HG03432 (cell line): ENCODE measurements at regions not wholly inside any gene's neighbourhood (a gene's known extent, or its start where the extent isn't known, plus 50 kb on each side); places are given as distances from the start of the nearest gene placed in this dataset.
"Not testable (repeated sequence)": the region's sequence is repeated elsewhere in the genome, so short reads cannot be mapped to it uniquely, and the experiment has no call there.

Experiments
- ATAC-seq: cut with Tn5 transposase; IDR thresholded peaks from one replicate; pipeline ENCODE4 v1.9.1; 2021; ENCODE audit warnings: mild to moderate bottlenecking, moderate library complexity; ENCODE audit not compliant: unreplicated experiment

- no peak for ATAC-seq
These were observed 315.8 kb upstream of the PIK3C3 start for GRCh38 chr18:41639218-41639617.

GRCh38 chr18:41631723-41632285 is 323.2 kb upstream of the PIK3C3 start:
- ATAC-seq = not testable (repeated sequence)

GRCh38 chr18:41630232-41630886 is 324.7 kb upstream of the PIK3C3 start:
- no peak for ATAC-seq

- no peak for ATAC-seq
These were observed 330.6 kb upstream of the PIK3C3 start for GRCh38 chr18:41624460-41624859.

GRCh38 chr18:41621177-41621576 is 333.9 kb upstream of the PIK3C3 start:
- ATAC-seq = no peak

- ATAC-seq = no peak
These were observed 336.9 kb upstream of the PIK3C3 start for GRCh38 chr18:41618147-41618546.

GRCh38 chr18:41617647-41618046 is 337.4 kb upstream of the PIK3C3 start:
- no peak for ATAC-seq

GRCh38 chr18:41613003-41613609 is 341.9 kb upstream of the PIK3C3 start:
- ATAC-seq = no peak

- ATAC-seq = no peak
These were observed 350.1 kb upstream of the PIK3C3 start for GRCh38 chr18:41604964-41605363.

- no peak for ATAC-seq
These were observed 353.0 kb upstream of the PIK3C3 start for GRCh38 chr18:41602034-41602433.

- no peak for ATAC-seq
These were observed 354.2 kb upstream of the PIK3C3 start for GRCh38 chr18:41600693-41601391.

GRCh38 chr18:41599466-41599865 is 355.6 kb upstream of the PIK3C3 start:
- ATAC-seq = no peak

GRCh38 chr18:41594582-41594981 is 360.5 kb upstream of the PIK3C3 start:
- ATAC-seq = no peak

GRCh38 chr18:41593171-41593675 is 361.8 kb upstream of the PIK3C3 start:
- no peak for ATAC-seq

- ATAC-seq = no peak
These were observed 367.1 kb upstream of the PIK3C3 start for GRCh38 chr18:41587976-41588375.

- ATAC-seq = no peak
These were observed 369.5 kb upstream of the PIK3C3 start for GRCh38 chr18:41585512-41585911.

- ATAC-seq = no peak
These were observed 375.8 kb upstream of the PIK3C3 start for GRCh38 chr18:41579185-41579584.

GRCh38 chr18:41577529-41577928 is 377.5 kb upstream of the PIK3C3 start:
- no peak for ATAC-seq

GRCh38 chr18:41576643-41577042 is 378.4 kb upstream of the PIK3C3 start:
- ATAC-seq = no peak

- no peak for ATAC-seq
These were observed 385.2 kb upstream of the PIK3C3 start for GRCh38 chr18:41569867-41570266.

GRCh38 chr18:41561961-41562360 is 393.1 kb upstream of the PIK3C3 start:
- ATAC-seq = no peak

- no peak for ATAC-seq
These were observed 396.3 kb upstream of the PIK3C3 start for GRCh38 chr18:41558715-41559114.
